Coronary artery (tissue), 2 donors: ENCODE measurements at regions not wholly inside any gene's neighbourhood (a gene's known extent, or its start where the extent isn't known, plus 50 kb on each side); places are given as distances from the start of the nearest gene placed in this dataset.

Experiments used
- DNase-seq: peaks from one replicate; pipeline ENCODE4 v3.0.0-alpha.2; 2017; ENCODE audit warnings: low spot score
- H3K27ac ChIP-seq, 2 donors: fragments of 200-600 bp; sonication (generic); one replicate each; pipeline ENCODE4 v1.5.1; 2016 to 2019
- H3K4me3 ChIP-seq: fragments of 200-600 bp; sonication (generic); 2 replicates; pipeline ENCODE4 v1.5.1; 2016; ENCODE audit warnings: mild to moderate bottlenecking, moderate library complexity
- CTCF ChIP-seq: fragments of 200-600 bp; sonication (generic); IDR thresholded peaks from one replicate; pipeline ENCODE4 v1.5.1; 2019; ENCODE audit warnings: antibody characterized with exemption

GRCh38 chr10:20682782-20683181 lies 214.3 kb downstream of the NEBL start:
- DNase-seq = no peak
- Histone ChIP-seq H3K4me3 (no peak overlapping the region), H3K27ac (no peak overlapping the region)
- TF ChIP-seq CTCF = no peak

DNA sequence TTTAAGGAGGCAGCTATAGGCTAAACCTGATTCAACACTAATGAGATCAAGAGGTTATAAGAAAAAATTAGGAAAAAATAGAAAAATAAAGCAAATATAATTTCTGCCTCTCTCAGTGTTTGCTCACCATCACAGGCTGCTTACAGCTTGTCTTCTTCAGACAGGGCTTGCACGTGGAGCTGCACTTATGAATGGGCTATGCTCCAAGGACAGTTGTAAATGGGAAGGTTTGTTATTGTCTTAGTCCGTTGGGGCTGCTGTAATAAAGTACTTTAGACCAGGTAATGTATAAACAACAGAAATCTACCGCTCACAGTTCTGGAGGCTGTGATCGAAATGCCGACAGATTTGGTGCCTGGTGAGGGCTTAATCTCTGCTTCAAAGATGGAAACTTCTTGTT lies 219.8 kb downstream of the NEBL start:
- no peak for DNase-seq
- no peak for TF ChIP-seq CTCF
- Histone ChIP-seq H3K4me3 (no peak overlapping the region), H3K27ac (no peak overlapping the region)

- TF ChIP-seq CTCF = no peak
- no peak for DNase-seq
- Histone ChIP-seq H3K4me3 (no peak overlapping the region), H3K27ac (no peak overlapping the region)
These were observed 222.2 kb downstream of the NEBL start for GRCh38 chr10:20674926-20675325.

GRCh38 chr10:20673175-20673574 lies 223.9 kb downstream of the NEBL start:
- no peak for DNase-seq
- TF ChIP-seq CTCF = no peak
- Histone ChIP-seq H3K4me3 (no peak overlapping the region), H3K27ac (no peak overlapping the region)

- H3K4me3 ChIP-seq = no peak overlapping the region
- DNase-seq = no peak
- H3K27ac ChIP-seq = no peak overlapping the region
- no peak for TF ChIP-seq CTCF
These were observed 224.4 kb downstream of the NEBL start for GRCh38 chr10:20672741-20673140.

GRCh38 chr10:20670579-20670978 lies 226.5 kb downstream of the NEBL start:
- no peak overlapping the region for H3K4me3 ChIP-seq
- no peak for DNase-seq
- no peak overlapping the region for H3K27ac ChIP-seq
- TF ChIP-seq CTCF = no peak

DNA sequence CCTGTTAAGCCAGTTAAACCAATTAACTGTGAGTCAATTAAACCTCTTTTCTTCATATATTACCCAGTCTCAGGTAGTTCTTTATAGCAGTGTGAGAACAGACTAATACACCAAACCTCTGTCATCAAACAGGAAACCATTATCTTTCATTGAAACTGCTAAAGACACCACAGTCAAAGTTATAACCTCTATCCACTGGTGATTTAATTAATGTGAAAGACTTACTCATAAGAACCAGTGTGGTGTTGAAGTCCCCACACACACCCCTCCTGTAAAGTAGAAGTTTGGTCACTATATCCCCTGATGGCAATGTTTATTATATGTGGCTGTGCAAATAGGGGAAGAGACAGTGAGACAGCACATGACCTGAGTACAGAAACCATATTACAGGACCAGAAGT lies 228.1 kb downstream of the NEBL start:
- no peak for DNase-seq
- TF ChIP-seq CTCF = no peak
- no peak overlapping the region for H3K4me3 ChIP-seq
- no peak overlapping the region for H3K27ac ChIP-seq
